Hematopoietic multipotent progenitor cell treated with erythropoietin and hydrocortisone succinate and interleukin-3 and kit ligand, for 4 days (in vitro differentiated cells): ENCODE measurements at regions not wholly inside any gene's neighbourhood (a gene's known extent, or its start where the extent isn't known, plus 50 kb on each side); places are given as distances from the start of the nearest gene placed in this dataset.

Experiments used
- DNase-seq: peaks from one replicate; pipeline ENCODE4 v3.0.0-alpha.2; 2015

DNA sequence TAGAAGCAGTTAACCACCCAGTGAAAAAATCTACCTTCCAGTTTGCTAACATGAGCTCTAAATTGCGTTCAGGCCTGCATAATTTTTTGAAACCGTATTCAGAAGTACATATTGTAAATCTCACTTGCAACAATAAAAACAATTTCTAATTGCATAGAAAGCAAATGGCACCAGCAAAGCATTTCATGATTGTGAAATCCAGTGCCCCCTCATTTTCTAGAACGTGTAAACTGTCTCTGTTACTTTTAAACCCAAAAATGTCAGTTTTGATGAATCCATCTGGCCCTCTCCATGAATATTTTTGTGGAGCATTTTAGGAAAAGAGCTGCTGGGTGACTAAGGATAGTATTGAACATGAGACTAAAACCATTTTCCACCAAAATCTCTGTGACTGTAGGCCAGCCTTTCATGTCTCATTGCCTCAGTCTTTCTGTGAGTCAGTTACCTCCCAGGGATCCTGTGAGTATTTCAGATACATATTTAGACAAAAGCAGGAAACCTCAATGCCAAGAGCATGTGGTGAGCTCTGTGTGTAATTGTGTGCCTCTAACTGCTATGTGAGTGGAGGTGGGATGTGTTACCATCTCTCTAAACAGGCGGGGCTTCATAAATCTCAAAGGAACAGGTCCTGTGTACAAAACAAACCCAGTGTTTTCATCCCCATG, 477.8 kb upstream of the DCC start:
- no peak for DNase-seq

DNA sequence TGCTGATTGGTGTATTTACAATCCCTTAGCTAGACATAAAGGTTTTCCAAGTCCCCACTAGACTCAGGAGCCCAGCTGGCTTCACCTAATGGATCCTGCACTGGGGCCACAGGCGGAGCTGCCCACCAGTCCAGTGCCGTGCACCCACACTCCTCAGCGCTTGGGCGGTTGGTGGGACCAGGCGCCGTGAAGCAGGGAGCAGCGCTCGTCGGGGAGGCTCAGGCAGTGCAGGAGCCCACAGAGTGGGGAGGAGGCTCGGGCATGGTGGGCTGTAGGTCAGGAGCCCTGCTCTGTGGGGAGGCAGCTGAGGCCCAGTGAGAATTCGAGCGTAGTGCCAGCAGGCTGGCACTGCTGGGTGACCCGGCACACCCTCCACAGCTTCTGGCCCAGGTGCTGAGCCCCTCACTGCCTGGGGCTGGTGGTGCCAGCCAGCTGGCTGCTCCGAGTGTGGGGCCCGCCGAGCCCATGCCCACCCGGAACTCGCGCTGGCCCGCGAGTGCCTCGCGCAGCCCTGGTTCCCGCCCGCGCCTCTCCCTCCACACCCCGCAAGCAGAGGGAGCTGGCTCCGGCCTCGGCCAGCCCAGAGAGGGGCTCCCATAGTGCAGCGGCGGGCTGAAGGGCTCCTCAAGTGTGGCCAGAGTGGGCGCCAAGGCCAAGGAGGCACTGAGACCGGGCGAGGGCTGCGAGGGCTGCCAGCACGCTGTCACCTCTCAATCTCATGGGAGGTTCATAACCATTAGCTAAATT, 475.6 kb upstream of the DCC start:
- no peak for DNase-seq

DNA sequence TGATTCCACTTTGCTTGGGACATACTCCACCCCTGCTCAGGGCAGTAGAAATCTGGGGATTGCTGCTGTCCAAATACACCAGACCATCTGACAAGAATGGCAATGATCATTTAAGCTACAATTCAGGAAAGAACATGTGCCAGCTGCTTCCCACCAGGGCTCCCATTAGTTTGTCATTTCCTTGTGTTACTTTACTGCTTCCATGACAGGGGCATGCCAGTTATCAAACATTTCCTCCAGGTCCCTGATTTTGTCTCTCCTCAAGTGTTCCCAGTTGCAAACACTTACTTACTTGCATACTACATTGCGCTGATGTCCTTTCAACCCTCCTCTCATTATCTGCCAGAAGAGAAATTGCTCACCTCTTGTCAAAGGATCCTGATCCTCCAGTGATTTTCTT, 474.5 kb upstream of the DCC start:
- no peak for DNase-seq

DNA sequence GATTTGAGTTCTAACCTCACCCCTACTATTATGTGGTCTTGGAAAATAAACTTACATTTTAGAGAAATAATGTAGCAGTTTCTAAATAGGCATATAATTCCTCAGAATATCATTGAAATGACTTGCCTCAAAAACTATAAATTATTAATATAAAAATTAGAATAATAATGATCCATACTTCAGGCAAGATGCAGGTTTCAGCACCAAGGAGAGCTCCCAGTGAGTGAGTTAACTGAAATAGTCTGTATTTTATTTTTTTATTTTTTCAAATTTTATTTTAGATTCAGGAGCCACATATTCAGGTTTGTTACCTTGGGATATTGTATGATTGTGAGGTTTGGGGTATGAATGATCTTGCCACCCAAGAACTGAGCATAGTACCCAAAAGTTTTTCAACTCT, 472.2 kb upstream of the DCC start:
- peak; percentile 49 for DNase-seq

DNA sequence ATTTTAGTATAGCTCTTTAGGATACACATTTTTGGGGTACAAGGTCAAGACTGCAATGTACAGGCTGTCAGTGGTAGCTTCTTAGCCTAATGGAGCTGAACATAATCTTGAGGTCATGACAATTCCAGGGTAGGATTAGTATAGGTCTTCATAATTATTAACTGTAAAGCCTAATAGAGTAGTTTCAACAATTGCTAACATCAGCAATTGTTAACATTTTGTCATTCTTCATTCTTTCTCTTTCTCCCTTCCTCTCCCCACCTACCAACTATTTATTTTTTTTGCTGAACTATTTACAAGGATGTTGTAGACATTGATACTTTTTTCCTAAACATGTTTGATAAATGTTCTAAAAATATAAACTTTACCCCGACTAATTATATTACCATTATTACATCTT, 461.3 kb upstream of the DCC start:
- no peak for DNase-seq

DNA sequence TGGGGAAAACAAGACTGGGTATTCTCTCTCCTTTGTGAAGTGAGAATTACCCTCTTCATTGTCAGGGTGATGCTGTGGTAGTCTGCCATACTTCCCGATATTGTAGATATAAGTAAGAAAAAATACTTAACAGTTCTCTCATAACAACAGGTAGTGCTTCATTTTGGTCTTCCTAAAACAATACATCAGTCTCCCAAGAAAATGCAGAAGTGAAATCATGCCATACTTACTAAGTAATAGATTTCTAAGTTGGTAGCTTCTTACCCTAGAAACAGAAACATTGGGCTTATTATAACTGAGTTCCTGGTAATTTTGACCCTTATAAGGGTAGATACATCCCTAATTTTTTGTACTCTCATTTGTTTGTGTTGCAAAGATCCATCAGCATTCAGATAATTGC, 460.7 kb upstream of the DCC start:
- DNase-seq = no peak

DNA sequence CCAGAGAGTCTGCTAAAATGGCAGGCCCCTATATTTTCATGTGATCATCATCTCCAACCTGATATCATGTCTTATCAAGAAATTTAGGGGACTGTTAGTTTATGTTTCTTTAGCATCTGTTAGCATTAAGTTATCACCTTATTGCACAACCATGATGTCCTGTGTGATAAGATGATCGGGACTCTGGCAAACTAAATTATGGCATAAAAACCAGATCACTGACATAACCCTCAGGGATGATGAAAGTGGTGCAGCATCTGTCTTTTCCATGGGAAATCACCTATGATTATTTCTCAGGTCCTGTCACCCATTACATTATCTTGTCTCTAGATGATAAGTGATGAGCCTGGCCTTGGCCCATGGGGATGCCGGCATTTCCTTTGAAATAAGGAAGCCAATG, 458.6 kb upstream of the DCC start:
- no peak for DNase-seq

DNA sequence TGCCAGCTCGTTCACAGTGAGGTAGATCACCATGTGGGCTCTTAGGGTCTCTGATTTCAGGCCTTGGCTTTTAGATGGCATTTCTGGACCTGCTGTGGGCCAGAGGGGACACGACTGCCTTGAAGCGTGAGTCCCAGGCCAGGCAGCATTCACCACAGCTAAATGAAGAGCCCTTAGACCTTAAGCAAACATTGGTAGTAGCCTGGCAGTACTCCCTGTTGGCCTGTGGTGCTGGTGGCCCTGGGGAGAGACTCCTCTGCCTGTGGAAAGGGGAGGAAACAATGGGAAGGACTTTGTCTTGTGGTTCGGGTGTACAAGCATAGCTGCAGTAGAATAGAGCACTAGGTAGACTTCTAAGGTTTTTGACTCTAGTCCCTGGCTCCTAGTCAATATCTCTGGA, 456.0 kb upstream of the DCC start:
- no peak for DNase-seq

DNA sequence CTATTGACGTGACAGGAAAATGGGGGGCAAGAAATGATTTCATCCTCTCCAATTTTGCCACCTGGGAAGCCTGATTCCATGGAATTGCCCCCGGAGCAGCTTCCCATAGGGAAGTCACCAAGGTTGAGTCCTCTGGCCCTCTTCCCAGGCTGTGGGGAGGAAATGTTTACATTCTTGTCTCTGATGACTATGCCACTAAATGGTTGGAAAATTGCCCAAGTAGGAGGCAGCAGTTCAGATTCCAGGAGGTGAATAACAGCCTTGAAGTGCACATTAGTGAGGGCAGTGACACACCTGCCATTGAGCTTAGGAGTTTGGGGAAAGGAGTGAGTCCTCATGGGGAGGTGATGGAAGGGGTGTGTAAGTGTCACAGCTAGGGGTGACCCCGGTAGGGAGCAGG, 449.2 kb upstream of the DCC start:
- no peak for DNase-seq

DNA sequence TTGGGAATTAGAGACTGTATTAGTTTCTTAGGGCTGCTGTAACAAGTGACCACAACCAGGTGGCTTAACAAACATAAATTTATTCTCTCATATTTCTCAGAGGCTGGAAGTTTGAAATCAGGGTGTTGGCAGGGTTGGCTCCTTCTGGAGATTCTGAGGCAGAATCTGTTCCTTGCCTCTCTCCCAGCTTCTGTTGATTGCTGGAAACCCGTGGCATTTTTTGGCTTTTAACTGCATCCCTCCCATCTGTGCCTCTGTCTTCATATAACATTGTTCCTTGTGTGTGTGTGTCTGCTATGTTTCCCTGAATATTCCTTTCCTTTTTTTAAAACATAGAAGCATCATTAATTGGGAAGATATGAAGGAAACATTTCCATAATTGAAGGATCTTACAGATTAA, 448.1 kb upstream of the DCC start:
- DNase-seq = no peak

DNA sequence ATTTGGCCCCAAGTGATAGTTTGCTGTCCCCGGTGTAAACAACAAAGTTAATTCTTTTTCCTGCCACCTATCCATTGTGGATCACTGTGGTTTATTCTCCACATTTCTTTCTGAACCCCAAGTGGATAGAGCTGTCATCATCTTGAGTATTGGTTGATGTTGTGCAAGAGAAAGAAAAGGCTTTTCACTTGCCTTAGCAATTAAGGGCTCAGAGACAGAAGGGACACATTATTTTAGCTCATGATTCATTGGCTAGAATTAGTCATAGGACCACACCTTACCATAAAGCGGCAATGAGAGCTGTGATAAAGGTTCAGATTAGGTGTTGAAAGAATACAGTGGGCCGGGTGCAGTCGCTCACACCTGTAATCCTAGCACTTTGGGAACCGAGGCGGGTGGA, 442.1 kb upstream of the DCC start:
- no peak for DNase-seq

DNA sequence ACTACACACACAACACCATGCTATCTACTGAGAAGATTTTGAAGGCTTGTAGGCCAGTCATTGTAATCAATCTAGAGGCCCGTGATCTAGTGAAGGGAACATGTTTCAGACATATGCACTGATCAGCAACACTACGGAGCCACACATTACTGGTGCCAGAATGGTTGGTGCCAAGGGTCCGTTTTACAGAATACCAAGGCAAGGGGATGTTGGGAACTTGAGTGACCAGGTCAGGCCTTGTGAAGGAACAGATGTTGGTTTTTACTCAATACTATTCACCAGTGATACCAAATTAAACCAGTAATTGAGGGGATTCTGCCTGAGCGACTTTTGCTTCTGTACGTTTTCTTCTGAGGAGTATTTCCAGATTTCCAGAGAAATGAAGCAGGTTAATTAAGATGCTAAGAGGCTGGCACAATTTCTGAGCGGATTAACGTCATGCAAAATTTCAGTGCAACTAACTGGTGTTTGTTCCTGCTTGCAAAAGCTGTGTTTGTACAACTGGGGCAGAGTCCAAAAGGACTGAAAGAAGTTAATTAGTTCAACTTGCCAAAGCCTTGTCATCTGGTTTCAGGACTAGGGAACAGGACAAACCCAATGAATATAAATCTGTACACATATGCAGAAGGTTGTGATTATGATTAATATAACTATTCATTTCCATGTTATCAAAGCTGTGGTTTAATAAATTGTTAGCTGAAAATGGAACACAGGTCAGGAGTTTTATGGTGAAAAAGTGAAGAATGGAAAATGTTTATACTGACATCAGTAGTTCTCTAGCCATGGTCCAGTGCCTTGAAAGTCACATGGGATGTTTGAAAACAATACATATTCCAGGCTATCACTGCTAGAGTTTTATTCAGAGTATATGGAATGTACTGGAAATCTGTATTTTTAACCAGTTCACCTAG, 432.1 kb upstream of the DCC start:
- no peak for DNase-seq

DNA sequence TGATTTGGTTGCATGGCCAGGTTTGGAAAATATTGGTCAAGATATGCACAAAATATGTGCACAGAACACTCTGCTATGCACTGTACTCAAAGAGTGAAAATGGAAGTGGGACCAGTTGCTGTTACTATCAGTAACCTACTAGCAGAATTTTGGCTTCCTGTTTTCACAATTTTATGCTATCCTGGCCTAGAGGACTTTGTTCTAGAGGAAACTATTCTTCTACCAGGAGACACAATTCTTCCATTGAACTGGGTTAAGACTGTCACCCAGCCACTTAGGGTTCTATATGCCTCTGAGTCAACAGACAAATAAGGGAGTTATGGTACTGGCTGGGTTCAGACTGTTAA, 431.4 kb upstream of the DCC start:
- no peak for DNase-seq

DNA sequence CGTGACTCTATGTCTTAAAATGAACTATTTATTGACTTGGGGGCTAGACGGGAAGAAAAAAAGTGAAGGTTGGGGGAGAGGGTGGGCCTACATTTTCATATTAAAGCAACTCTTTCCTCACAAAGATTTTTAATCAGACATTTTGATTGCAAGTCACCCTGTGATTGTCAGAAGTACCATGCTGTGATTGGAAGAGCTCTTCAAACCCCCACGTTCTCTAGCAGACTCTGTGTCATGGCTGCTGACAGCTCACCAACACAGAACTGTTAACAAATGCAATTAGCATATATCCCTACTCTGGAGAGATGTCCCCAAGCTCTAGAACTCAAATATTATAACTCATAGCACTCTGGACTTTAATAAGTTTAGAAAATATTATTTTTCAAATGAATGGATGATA, 428.4 kb upstream of the DCC start:
- DNase-seq = no peak

DNA sequence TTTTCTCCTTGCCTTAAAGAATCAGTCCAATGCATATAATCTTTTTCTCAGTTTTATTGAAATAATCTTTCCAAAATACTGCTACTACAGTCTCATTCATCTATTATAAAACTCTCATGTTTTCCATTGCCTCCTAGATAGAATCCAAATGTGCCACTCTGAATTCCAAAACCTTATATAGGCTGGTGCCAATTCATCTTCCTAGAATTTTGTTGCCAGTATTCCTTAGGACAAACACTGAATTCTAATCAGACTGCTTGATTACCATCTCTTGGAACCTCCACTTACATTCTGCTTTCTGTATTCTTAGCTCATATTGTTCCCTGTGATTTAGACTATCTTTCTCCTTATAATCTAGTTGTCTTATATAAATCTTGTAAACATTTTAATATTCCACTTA, 427.6 kb upstream of the DCC start:
- DNase-seq = no peak

DNA sequence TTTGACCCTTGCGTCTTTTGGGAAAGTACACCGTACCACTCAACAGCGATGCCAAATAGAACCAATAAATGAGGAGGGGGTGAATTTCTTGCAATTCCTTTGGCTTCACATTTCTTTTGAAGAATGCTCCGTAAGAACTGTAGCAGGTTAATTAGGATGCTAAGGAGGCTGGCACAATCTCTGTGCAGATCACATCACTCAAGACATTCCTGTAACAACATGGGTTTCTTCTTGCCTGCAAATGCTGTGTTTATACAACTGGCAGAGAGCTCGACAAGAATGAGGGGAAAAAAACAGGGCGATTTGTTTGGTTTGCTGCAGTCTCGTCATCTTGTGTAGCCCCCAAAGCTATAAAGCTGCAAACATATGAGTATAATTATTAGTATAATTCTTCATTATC, 424.8 kb upstream of the DCC start:
- no peak for DNase-seq

DNA sequence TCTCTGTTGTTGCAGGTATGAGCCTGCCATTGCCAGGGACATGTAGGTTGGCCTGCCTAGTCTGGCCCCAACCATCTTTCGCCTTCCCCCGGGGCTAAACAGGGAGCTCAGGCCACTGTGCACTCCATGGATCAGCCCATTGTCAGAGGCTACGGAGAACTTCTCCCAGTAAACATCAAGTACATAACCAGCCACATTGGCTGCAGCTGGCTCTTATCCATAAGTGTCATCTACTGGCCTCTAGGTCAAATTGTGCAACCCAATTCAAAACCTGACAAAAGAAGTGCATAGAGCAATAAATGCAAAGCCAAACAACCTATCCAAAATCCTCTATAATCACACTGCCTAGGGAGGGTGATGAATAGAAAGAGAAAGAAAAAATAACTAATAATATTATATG, 418.1 kb upstream of the DCC start:
- DNase-seq = no peak

DNA sequence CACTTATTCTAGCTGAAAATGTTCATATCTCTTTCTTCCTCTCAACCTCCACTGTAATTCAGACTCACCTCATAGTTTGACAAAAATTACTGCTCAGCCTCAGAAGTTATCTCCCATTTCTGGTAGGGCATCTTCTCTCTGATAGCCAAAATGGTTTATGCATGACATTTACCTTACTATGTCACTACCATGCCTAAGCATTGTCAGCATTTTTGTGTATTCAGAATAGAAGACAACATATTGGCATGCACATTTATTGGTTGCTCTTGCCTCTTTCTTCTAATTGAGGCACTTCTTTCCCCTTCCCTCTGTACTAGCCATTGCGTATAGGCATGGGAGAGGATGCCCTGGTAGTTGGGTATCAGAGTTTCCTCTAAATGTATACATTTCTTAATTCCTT, 406.1 kb upstream of the DCC start:
- DNase-seq = no peak

DNA sequence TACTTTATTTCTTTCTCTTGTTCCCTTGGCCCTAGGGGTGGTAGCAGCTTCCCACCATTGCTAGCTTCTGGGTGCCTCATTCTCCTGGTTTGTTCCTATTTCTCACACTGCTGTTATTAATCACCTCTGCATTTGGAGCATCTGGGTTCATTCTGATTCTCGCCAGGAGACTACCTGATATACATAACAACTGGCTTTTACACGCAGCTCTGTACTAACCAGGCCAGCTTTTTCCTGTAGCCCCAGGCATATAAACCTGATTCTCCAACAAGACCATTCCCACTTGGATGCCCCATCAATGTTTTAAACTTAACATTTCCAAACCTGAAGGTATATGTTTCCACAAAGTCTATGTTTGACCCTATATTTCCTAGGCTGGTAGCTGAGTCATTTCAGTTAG, 403.9 kb upstream of the DCC start:
- DNase-seq = no peak

DNA sequence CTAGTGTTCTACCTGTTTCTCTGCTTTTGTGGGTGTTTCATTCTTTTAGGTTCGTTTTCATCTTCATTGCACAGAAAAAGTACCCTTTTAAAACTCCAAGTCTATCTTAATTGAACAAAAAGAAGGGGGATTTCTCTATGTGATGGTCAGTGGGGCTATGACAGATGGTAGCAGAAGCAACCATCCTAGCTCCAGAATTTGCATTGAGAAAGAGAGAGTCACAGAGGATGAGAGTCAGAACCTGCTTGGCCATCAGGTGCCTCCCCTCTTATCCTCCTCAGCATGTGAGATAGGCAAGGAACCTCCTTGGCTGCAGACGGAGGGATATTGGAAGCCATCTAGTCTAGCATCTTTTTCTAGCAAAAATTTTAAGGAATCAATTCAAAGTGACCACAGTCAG, 398.0 kb upstream of the DCC start:
- no peak for DNase-seq

DNA sequence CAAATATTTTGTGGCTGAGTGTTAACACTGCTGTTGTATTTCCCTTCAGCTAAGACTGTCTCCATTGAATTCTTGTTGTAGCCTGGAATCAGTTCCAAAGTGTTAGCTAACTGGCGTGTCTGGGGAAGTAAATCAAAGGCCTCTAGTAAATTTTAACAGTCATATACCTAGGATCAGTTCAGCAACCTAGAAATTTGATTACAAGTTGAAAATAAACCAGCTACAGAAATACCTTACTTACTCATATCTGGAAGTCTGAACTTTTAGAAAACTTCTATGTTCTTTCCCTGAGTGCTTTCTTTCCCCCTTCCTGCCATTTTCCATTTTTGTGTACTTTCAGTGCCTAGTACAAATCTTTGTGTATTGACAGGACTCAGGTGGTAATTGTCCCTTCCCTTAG, 396.7 kb upstream of the DCC start:
- no peak for DNase-seq

DNA sequence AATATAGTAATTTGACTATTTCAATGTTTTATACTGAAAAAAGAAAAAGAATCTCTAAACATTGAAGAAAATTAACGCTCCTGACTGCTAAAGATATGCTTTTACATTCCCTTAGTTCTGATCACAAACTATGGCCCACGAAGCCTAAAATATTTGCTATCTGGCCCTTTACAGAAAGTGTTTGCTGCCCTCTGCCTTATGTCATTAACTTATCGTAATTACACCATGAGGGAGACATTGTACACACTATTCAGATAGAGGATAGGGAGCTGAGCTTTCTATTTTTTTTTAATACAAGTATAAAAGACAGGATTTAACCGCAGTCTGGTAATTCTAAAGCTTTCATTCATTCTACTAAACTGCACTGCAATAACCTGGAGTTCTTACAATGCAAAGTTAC, 393.1 kb upstream of the DCC start:
- no peak for DNase-seq

DNA sequence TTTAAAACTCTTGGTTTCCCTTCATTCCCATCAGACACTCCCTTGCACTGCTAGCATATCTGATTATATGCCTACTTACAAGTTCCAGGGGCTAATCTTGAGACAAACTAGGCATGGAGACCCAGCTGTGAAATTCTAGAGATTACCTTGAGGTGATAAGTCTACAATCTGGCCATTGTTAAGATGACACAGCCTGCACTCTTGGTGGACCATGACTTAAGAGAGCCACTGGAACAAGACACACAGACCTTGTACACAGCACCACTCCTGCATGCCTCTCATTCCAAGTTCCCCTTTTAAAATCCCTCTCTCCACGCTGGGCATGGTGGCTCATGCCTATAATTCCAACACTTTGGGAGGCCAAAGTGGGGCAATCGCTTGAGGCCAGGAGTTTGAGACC, 387.2 kb upstream of the DCC start:
- DNase-seq = no peak

DNA sequence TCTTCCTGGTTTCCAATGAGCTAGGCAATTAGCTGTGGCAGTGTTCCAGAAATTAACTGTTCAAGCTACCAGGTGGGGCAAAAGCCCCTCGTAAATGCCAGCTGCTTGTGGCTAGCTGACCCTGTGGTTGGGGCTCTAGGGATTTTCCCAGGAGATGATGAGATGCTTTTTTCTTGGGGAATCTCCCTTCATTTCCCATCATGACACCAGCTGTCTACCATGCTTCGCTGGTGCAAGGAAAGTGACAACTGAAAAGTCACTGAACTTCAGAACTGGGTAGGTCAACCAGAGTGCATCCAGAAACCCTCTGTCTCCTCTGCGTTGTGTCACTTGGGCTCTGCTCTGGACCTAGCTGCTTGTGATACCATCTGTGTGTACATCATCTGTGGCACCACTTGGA, 386.5 kb upstream of the DCC start:
- no peak for DNase-seq
